Mucosa of rectum (tissue), 2 donors: ENCODE measurements at regions not wholly inside any gene's neighbourhood (a gene's known extent, or its start where the extent isn't known, plus 50 kb on each side); places are given as distances from the start of the nearest gene placed in this dataset.

ENCODE experiments used
- H3K27ac ChIP-seq, 2 donors: one replicate each; pipeline ENCODE4 v1.7.0; 2013; ENCODE audit warnings: inconsistent platforms in 2 of 2, low read depth in 2 of 2, low read length in 2 of 2
- H3K27me3 ChIP-seq, 2 donors: one replicate each; pipeline ENCODE4 v1.7.0; 2013; ENCODE audit warnings: low read length in 2 of 2; ENCODE audit not compliant: control insufficient read depth in 2 of 2, insufficient read depth in 2 of 2
- H3K36me3 ChIP-seq, 2 donors: one replicate each; pipeline ENCODE4 v1.7.0; 2013; ENCODE audit warnings: low read length in 2 of 2; ENCODE audit not compliant: control insufficient read depth in 2 of 2, insufficient read depth in 2 of 2
- H3K4me1 ChIP-seq, 2 donors: one replicate each; pipeline ENCODE4 v1.7.0; 2013; ENCODE audit warnings: low read length in 2 of 2, mild to moderate bottlenecking in 1 of 2; ENCODE audit not compliant: control insufficient read depth in 2 of 2, insufficient read depth in 2 of 2
- H3K4me3 ChIP-seq, 2 donors: one replicate each; pipeline ENCODE4 v1.7.0; 2013; ENCODE audit warnings: low read length in 2 of 2
- H3K9ac ChIP-seq, 2 donors: one replicate each; pipeline ENCODE4 v1.7.0; 2013; ENCODE audit warnings: low read length in 2 of 2, low read depth in 1 of 2, mild to moderate bottlenecking in 1 of 2
- H3K9me3 ChIP-seq, 2 donors: one replicate each; pipeline ENCODE4 v1.7.0; 2013; ENCODE audit warnings: low read length in 2 of 2; ENCODE audit not compliant: control insufficient read depth in 2 of 2
- donor health status: healthy.
- donor health status: Normal muscosa, but diverticular disease.

DNA sequence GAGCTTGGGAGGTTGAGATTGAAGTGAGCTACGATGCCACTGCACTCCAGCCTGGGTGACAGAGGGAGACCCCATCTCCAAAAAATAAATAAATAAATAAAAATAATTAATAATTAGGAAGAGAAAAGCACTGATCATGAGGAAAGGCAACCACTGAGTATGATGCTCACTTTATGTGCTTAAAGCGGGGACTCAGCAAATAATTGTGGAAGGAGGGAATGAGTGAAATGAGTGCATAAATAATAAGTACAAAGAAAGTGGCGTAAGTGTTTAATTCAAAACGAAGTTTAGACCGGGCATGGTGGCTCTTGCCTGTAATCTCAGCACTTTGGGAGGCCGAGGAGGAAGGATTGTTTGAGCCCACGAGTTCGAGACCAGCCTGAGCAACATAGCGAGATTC, 94.9 kb upstream of the MKLN1 start:
- Histone ChIP-seq H3K9ac (no peak overlapping the region), H3K4me1 (no peaks in the 10 kb centered on the region), H3K36me3 (no peaks in the 10 kb centered on the region)

DNA sequence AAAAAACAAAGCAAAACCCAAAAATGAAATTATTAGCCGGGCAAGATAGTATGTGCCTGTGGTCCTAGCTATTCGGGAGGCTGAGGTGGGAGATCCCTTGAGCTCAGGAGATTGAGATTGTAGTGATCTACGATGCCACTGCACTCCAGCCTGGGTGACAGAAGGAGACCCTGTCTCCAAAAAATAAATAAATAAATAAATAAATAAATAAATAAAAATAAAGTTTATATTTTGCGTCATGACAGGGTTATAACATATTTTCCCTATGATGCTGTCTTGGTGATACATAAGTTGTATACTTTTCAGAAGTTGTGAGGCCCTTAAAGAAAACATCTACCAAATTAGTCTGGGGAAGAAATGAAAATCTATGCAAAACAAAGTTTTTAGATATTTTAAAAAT, 94.5 kb upstream of the MKLN1 start:
- no peak overlapping the region for H3K4me3 ChIP-seq

More for the DNA sequence above, 94.9 kb upstream of the MKLN1 start:
- Histone ChIP-seq H3K9me3 (no peaks in the 10 kb centered on the region), H3K27ac (no peak overlapping the region), H3K4me3 (no peak overlapping the region), H3K27me3 (no peaks in the 10 kb centered on the region)

GRCh38 chr7:131234719-131235488, 92.8 kb upstream of the MKLN1 start:
- Histone ChIP-seq H3K27ac (no peak overlapping the region), H3K36me3 (no peaks in the 10 kb centered on the region), H3K9ac (no peak overlapping the region), H3K4me3 (no peak overlapping the region), H3K9me3 (no peaks in the 10 kb centered on the region), H3K27me3 (no peaks in the 10 kb centered on the region), H3K4me1 (no peaks in the 10 kb centered on the region)

More for the DNA sequence above, 94.5 kb upstream of the MKLN1 start:
- H3K9me3 ChIP-seq, result no peaks in the 10 kb centered on the region
- H3K36me3 ChIP-seq, result no peaks in the 10 kb centered on the region
- H3K4me1 ChIP-seq, result no peaks in the 10 kb centered on the region
- no peaks in the 10 kb centered on the region for H3K27me3 ChIP-seq
- H3K27ac ChIP-seq, result no peak overlapping the region
- H3K9ac ChIP-seq, result no peak overlapping the region

- Histone ChIP-seq H3K4me1 (no peaks in the 10 kb centered on the region), H3K9me3 (no peaks in the 10 kb centered on the region), H3K4me3 (no peak overlapping the region), H3K9ac (no peak overlapping the region), H3K36me3 (no peaks in the 10 kb centered on the region), H3K27ac (no peak overlapping the region), H3K27me3 (no peaks in the 10 kb centered on the region)
Observed at GRCh38 chr7:131235489-131236317, 92.0 kb upstream of the MKLN1 start.

GRCh38 chr7:131236318-131236672, 91.4 kb upstream of the MKLN1 start:
- H3K9ac ChIP-seq, result no peak overlapping the region
- no peaks in the 10 kb centered on the region for H3K36me3 ChIP-seq
- no peaks in the 10 kb centered on the region for H3K27me3 ChIP-seq
- H3K27ac ChIP-seq, result no peak overlapping the region
- H3K4me3 ChIP-seq, result no peak overlapping the region
- no peaks in the 10 kb centered on the region for H3K9me3 ChIP-seq
- H3K4me1 ChIP-seq, result no peaks in the 10 kb centered on the region

DNA sequence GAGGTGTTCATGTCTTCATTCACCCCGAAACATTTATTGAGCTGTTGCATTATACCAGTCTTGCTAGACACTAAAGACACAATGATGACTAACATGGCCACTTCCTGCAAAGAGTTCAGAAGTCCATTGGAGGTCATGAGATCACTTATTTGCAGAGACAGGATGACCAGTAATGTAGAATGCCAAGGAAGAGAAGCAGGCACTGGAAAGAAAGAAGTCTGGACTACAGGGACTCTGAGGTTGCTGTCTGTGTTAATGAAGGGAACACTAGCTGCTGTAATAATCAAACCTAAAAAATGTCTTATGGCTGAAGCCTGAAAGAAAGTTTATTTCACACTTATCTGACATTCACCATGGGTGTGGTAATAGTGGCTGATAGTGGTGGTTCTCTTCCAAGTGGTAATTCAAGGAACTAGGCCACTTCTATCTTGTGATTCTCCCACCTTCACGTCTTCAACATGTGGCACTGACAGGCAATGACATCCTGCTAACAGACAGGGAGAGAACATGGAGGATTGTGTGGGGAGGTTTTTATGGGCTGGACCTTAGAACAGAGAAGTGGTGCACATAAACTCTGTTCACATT, 89.2 kb upstream of the MKLN1 start:
- H3K4me1 ChIP-seq, result no peaks in the 10 kb centered on the region
- H3K27me3 ChIP-seq, result no peaks in the 10 kb centered on the region
- no peaks in the 10 kb centered on the region for H3K9me3 ChIP-seq
- no peak overlapping the region for H3K9ac ChIP-seq
- H3K27ac ChIP-seq, result no peak overlapping the region
- no peaks in the 10 kb centered on the region for H3K36me3 ChIP-seq
- H3K4me3 ChIP-seq, result no peak overlapping the region

DNA sequence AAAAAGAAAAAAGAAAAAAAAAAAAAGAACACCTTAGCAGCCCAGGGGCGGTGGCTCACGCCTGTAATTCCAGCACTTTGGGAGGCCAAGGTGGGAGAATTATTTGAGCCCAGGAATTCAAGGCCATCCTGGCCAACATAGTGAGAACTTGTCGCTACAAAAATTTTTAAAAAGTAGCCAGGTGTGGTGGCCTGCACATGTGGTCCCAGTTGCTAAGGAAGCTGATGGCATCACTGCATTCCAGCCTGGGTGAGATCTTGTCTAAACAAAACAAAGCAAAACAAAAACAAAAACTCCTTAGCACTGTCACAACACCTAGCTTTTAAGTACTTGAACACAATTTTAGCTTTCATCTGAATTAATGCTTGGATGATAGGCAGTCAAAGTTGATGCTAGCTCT, 86.3 kb upstream of the MKLN1 start:
- Histone ChIP-seq H3K36me3 (no peaks in the 10 kb centered on the region), H3K9me3 (no peaks in the 10 kb centered on the region), H3K4me1 (no peaks in the 10 kb centered on the region), H3K9ac (no peak overlapping the region), H3K4me3 (no peak overlapping the region), H3K27me3 (no peaks in the 10 kb centered on the region), H3K27ac (no peak overlapping the region)

- Histone ChIP-seq H3K4me3 (no peak overlapping the region), H3K36me3 (no peaks in the 10 kb centered on the region), H3K9me3 (no peaks in the 10 kb centered on the region), H3K4me1 (no peaks in the 10 kb centered on the region), H3K27ac (no peak overlapping the region), H3K27me3 (no peaks in the 10 kb centered on the region), H3K9ac (no peak overlapping the region)
Observed at GRCh38 chr7:131242123-131242650, 85.5 kb upstream of the MKLN1 start.

GRCh38 chr7:131244259-131244852, 83.3 kb upstream of the MKLN1 start:
- H3K4me1 ChIP-seq, result no peaks in the 10 kb centered on the region
- H3K27ac ChIP-seq, result no peak overlapping the region
- H3K9me3 ChIP-seq, result no peaks in the 10 kb centered on the region
- no peaks in the 10 kb centered on the region for H3K27me3 ChIP-seq
- no peaks in the 10 kb centered on the region for H3K36me3 ChIP-seq
- no peak overlapping the region for H3K4me3 ChIP-seq
- H3K9ac ChIP-seq, result no peak overlapping the region

GRCh38 chr7:131249003-131249402, 78.7 kb upstream of the MKLN1 start:
- no peak overlapping the region for H3K27ac ChIP-seq

More at GRCh38 chr7:131249003-131249402, 78.7 kb upstream of the MKLN1 start:
- no peaks in the 10 kb centered on the region for H3K36me3 ChIP-seq
- no peaks in the 10 kb centered on the region for H3K4me1 ChIP-seq
- H3K27me3 ChIP-seq, result no peaks in the 10 kb centered on the region
- H3K9me3 ChIP-seq, result peaks cover 1 to 2% of the 10 kb centered on the region in 2 donors
- no peak overlapping the region for H3K4me3 ChIP-seq
- H3K9ac ChIP-seq, result no peak overlapping the region
